H1 (cell line): ENCODE measurements at regions not wholly inside any gene's neighbourhood (a gene's known extent, or its start where the extent isn't known, plus 50 kb on each side); places are given as distances from the start of the nearest gene placed in this dataset.

Source experiments
- CEBPB ChIP-seq: IDR thresholded peaks from 2 replicates; pipeline ENCODE4 v1.6.1; 2012; ENCODE audit warnings: low read depth, low read length
- CREB1 ChIP-seq: IDR thresholded peaks from 2 replicates; pipeline ENCODE4 v1.6.1; 2012; ENCODE audit warnings: inconsistent platforms
- HDAC2 ChIP-seq, 2 experiments: fragments of 300-600 bp in 1 of 2; sonication (generic) in 1 of 2; IDR thresholded peaks; 2 replicates each; pipeline ENCODE4 v1.6.1; 2011 to 2012; ENCODE audit warnings: low read depth in 2 of 2, low read length in 2 of 2, mild to moderate bottlenecking in 2 of 2, moderate library complexity in 2 of 2, borderline replicate concordance in 1 of 2, inconsistent platforms in 1 of 2
- HDAC6 ChIP-seq: IDR thresholded peaks from one replicate; pipeline ENCODE4 v1.7.1; 2012; ENCODE audit warnings: low read depth, mild to moderate bottlenecking, inconsistent platforms, low read length, moderate library complexity
- TF ChIP-seq, protein P1 (sequence below), 3 experiments: IDR thresholded peaks; 1 replicate in 2 of 3; 2 replicates in 1 of 3; pipeline versions ENCODE4 v1.5.1 to v1.6.1; 2011; ENCODE audit warnings: low read length in 3 of 3, mild to moderate bottlenecking in 3 of 3, inconsistent platforms in 2 of 3, low read depth in 1 of 3, moderate library complexity in 1 of 3; ENCODE audit not compliant: insufficient read depth in 1 of 3; ENCODE audit errors: control extremely low read depth in 1 of 3

GRCh38 chr3:163573324-163573723, 1505.0 kb downstream of the SI start:
- TF ChIP-seq CREB1 (no peak), CEBPB (no peak), HDAC6 (no peak), HDAC2 (IDR thresholded peaks at IDR 0.05; ENCODE audit: borderline replicate concordance in 1 of 2, low read depth in 2 of 2, low read length in 2 of 2) (no peak)
- TF ChIP-seq, protein P1, sequence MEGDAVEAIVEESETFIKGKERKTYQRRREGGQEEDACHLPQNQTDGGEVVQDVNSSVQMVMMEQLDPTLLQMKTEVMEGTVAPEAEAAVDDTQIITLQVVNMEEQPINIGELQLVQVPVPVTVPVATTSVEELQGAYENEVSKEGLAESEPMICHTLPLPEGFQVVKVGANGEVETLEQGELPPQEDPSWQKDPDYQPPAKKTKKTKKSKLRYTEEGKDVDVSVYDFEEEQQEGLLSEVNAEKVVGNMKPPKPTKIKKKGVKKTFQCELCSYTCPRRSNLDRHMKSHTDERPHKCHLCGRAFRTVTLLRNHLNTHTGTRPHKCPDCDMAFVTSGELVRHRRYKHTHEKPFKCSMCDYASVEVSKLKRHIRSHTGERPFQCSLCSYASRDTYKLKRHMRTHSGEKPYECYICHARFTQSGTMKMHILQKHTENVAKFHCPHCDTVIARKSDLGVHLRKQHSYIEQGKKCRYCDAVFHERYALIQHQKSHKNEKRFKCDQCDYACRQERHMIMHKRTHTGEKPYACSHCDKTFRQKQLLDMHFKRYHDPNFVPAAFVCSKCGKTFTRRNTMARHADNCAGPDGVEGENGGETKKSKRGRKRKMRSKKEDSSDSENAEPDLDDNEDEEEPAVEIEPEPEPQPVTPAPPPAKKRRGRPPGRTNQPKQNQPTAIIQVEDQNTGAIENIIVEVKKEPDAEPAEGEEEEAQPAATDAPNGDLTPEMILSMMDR (IDR thresholded peaks at IDR 0.05; ENCODE audit: control extremely low read depth in 1 of 3, insufficient read depth in 1 of 3, low read depth in 1 of 3, low read length in 3 of 3): no peak
